OCI-LY3 (cell line): ENCODE measurements at regions not wholly inside any gene's neighbourhood (a gene's known extent, or its start where the extent isn't known, plus 50 kb on each side); places are given as distances from the start of the nearest gene placed in this dataset.

Experiments used
- H2AFZ ChIP-seq: fragments of 200-600, 300-600 bp; shearing (Covaris generic); 2 replicates; pipeline ENCODE4 v1.6.0; 2014; ENCODE audit warnings: antibody characterized with exemption, low read depth, low read length
- H3K27ac ChIP-seq: fragments of 200-600, 300-600 bp; sonication (generic); 2 replicates; pipeline ENCODE4 v1.5.1; 2014; ENCODE audit warnings: mild to moderate bottlenecking, low read length, moderate library complexity, mixed read lengths
- H3K27me3 ChIP-seq: fragments of 200-600, 300-600 bp; sonication (generic); 2 replicates; pipeline ENCODE4 v1.6.1; 2014; ENCODE audit warnings: low read depth, low read length, mixed read lengths
- H3K36me3 ChIP-seq: fragments of 200-600, 300-600 bp; sonication (generic); replicated peaks from 2 replicates; pipeline ENCODE3; 2014; ENCODE audit warnings: low read depth, low read length, mixed read lengths
- H3K4me1 ChIP-seq: fragments of 300-600, 200-600 bp; sonication (generic); 2 replicates; pipeline ENCODE4 v1.6.1; 2014; ENCODE audit warnings: low read length, mixed read lengths
- H3K4me2 ChIP-seq: fragments of 200-600, 300-600 bp; sonication (generic); 2 replicates; pipeline ENCODE4 v1.6.1; 2014; ENCODE audit warnings: low read length, mixed read lengths
- H3K4me3 ChIP-seq: fragments of 300-600, 200-600 bp; sonication (generic); 2 replicates; pipeline ENCODE4 v1.5.1; 2014; ENCODE audit warnings: antibody characterized with exemption, mild to moderate bottlenecking, low read length, moderate library complexity
- H3K79me2 ChIP-seq: fragments of 300-600, 200-600 bp; shearing (Covaris generic); 2 replicates; pipeline ENCODE4 v1.6.1; 2014; ENCODE audit warnings: mild to moderate bottlenecking, low read length, mixed read lengths
- H3K9ac ChIP-seq: fragments of 300-600, 200-600 bp; shearing (Covaris generic); 2 replicates; pipeline ENCODE4 v1.6.0; 2014; ENCODE audit warnings: mild to moderate bottlenecking, low read length, moderate library complexity
- H3K9me3 ChIP-seq: fragments of 200-600, 300-600 bp; shearing (Covaris generic); 2 replicates; pipeline ENCODE4 v1.6.1; 2014; ENCODE audit warnings: low read length, mixed read lengths; ENCODE audit not compliant: insufficient read depth
- H4K20me1 ChIP-seq: fragments of 200-600, 300-600 bp; sonication (generic); 2 replicates; pipeline ENCODE4 v1.6.1; 2016; ENCODE audit warnings: low read length, mixed read lengths; ENCODE audit not compliant: insufficient read depth
- EZH2phosphoT487 ChIP-seq: fragments of 200-600 bp; shearing (Covaris generic); IDR thresholded peaks from 2 replicates; pipeline ENCODE4 v1.6.1; 2018; ENCODE audit warnings: antibody characterized with exemption, mixed run types, low read depth
- TF ChIP-seq, protein P1 (sequence below): fragments of 200-600, 300-600 bp; sonication (generic); IDR thresholded peaks from 2 replicates; pipeline ENCODE4 v1.5.1; 2014; ENCODE audit warnings: antibody characterized with exemption, low read length, low read depth

DNA sequence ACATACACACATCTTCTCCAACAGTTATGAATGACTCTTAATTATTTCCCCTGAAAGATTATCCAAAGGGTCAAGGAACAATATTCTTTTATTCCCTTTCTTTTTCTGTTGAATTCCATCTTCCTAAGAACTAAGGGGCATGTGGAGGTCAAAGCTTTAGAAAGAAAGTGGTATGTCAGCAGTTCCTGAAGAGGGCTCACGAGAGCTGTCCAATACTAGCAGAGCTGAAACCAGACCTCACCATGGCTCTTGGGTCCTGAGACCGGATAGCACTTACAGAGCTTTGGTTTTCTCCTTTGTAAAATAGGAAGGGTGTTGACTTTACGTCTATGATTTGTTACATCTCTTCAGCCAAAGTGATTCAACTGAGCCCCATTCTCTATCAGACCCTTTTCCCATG is 109.8 kb upstream of the FREM2 start:
- H3K27me3 ChIP-seq = no peaks in the 10 kb centered on the region
- peak overlapping the region; percentile 36; the same call in 1 of the 2 replicates for H3K4me2 ChIP-seq
- H4K20me1 ChIP-seq = no peaks in the 10 kb centered on the region

DNA sequence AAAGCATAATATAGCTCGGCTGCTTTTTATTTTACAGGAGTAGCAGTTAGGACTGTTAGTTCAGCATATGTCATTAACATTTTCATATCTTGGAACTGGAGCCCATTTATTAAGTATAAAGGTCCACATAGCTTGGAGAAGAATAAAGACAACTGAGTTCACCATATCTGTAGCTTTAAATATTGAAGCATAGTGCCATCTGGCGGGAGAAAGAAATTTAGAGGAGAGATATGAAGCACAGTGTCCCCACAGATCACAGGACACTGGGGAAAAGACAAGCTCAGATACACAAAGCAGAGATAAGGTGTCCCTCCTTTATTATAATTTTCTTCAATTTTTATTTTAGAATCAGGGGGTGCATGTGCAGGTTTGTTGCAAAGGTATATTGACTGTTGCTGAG is 104.7 kb upstream of the FREM2 start:
- Histone ChIP-seq H3K79me2 (no peaks in the 10 kb centered on the region), H3K36me3 (no peaks in the 10 kb centered on the region), H3K9ac (no peak overlapping the region), H3K4me3 (no peak overlapping the region), H3K4me1 (no peaks in the 10 kb centered on the region), H3K27me3 (no peaks in the 10 kb centered on the region), H4K20me1 (no peaks in the 10 kb centered on the region), H3K27ac (no peak overlapping the region), H3K4me2 (no peak overlapping the region), H2AFZ (no peak overlapping the region), H3K9me3 (no peaks in the 10 kb centered on the region)
- TF ChIP-seq EZH2phosphoT487 = no peak
- TF ChIP-seq, protein P1, sequence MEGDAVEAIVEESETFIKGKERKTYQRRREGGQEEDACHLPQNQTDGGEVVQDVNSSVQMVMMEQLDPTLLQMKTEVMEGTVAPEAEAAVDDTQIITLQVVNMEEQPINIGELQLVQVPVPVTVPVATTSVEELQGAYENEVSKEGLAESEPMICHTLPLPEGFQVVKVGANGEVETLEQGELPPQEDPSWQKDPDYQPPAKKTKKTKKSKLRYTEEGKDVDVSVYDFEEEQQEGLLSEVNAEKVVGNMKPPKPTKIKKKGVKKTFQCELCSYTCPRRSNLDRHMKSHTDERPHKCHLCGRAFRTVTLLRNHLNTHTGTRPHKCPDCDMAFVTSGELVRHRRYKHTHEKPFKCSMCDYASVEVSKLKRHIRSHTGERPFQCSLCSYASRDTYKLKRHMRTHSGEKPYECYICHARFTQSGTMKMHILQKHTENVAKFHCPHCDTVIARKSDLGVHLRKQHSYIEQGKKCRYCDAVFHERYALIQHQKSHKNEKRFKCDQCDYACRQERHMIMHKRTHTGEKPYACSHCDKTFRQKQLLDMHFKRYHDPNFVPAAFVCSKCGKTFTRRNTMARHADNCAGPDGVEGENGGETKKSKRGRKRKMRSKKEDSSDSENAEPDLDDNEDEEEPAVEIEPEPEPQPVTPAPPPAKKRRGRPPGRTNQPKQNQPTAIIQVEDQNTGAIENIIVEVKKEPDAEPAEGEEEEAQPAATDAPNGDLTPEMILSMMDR = peak; percentile 71

More for the DNA sequence above, 109.8 kb upstream of the FREM2 start:
- Histone ChIP-seq H2AFZ (no peak overlapping the region), H3K4me3 (no peak overlapping the region), H3K9ac (no peak overlapping the region), H3K4me1 (no peaks in the 10 kb centered on the region), H3K27ac (no peak overlapping the region), H3K36me3 (no peaks in the 10 kb centered on the region), H3K9me3 (no peaks in the 10 kb centered on the region), H3K79me2 (no peaks in the 10 kb centered on the region)
- no peak for TF ChIP-seq EZH2phosphoT487
- TF ChIP-seq, protein P1 = peak; percentile 20; the same call in 1 of the 2 replicates

DNA sequence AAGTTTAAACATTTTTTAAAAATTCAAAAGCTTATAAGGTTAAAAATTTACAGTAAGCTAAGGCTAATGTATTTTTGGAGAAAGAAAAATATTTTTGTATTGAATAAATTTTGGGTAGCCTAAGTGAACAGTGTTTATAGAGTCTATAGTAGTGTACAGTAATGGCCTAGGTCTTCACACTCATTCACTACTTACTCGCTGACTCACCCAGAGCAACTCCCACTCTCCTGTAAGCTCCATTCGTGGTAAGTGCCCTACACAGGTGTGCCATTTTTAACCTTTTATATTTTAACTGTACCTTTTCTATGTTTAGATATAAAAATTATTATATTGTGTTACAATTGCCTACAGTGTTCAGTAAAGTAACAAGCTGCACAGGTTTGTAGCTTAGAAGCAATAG is 96.6 kb upstream of the FREM2 start:
- Histone ChIP-seq H3K4me1 (no peaks in the 10 kb centered on the region), H2AFZ (no peak overlapping the region), H3K79me2 (no peaks in the 10 kb centered on the region), H3K4me3 (no peak overlapping the region), H4K20me1 (no peaks in the 10 kb centered on the region), H3K9me3 (no peaks in the 10 kb centered on the region), H3K27me3 (no peaks in the 10 kb centered on the region), H3K27ac (no peak overlapping the region), H3K36me3 (no peaks in the 10 kb centered on the region), H3K9ac (no peak overlapping the region), H3K4me2 (no peak overlapping the region)
- no peak for TF ChIP-seq EZH2phosphoT487
- TF ChIP-seq, protein P1 = no peak

DNA sequence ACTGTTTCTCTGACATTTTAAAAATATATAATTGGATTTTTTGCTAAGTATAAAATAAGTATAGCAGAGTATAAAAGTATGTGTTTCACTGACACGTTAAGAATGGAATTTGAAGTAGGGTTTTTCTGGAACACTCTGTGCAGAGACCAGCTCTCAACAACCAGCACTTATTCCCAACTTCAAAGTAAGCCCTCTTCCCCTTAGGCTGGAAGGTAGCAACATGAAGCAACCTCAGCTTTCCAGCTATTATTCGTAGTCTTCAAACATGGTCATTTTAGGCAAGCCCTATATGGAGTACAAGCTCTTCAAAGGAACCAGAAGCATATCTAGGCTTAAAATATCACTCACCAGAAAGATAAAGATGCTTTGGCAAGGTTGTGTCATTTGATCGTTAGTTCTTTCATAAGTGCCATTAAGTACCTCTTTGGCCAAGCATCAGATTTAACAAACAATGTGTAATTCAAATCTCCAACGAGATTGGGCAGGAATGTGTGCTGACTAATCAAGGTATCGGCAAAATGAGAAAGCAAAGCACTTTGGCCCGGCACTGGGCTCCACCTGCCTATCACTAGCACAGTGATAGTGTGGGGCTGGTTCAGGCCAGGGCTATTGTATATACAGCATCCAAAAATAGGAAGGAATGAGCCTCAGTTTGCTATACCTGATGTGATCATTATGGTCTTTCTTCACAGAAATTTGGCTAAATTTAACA is 95.9 kb upstream of the FREM2 start:
- H4K20me1 ChIP-seq = no peaks in the 10 kb centered on the region
- H3K9ac ChIP-seq = no peak overlapping the region
- no peaks in the 10 kb centered on the region for H3K4me1 ChIP-seq
- H3K36me3 ChIP-seq = no peaks in the 10 kb centered on the region
- H3K27me3 ChIP-seq = no peaks in the 10 kb centered on the region
- H3K79me2 ChIP-seq = no peaks in the 10 kb centered on the region
- TF ChIP-seq EZH2phosphoT487 = no peak
- no peaks in the 10 kb centered on the region for H3K9me3 ChIP-seq
- no peak overlapping the region for H3K4me3 ChIP-seq
- H3K4me2 ChIP-seq = no peak overlapping the region
- H2AFZ ChIP-seq = no peak overlapping the region
- H3K27ac ChIP-seq = no peak overlapping the region
